Activated T-cell treated with anti-CD3 and anti-CD28 coated beads for 1 hour (primary cell): ENCODE measurements at regions not wholly inside any gene's neighbourhood (a gene's known extent, or its start where the extent isn't known, plus 50 kb on each side); places are given as distances from the start of the nearest gene placed in this dataset.

ENCODE experiments used
- DNase-seq: peaks from one replicate; pipeline ENCODE4 v3.0.0-alpha.2; 2020; ENCODE audit warnings: low read depth

GRCh38 chr2:236956031-236956618 is 129.6 kb upstream of the COPS8 start:
- no peak for DNase-seq

- DNase-seq = no peak
Measured at GRCh38 chr2:236956641-236957040, 129.0 kb upstream of the COPS8 start.

- DNase-seq = no peak
Measured at GRCh38 chr2:236959036-236959435, 126.7 kb upstream of the COPS8 start.

GRCh38 chr2:236959876-236960275 is 125.8 kb upstream of the COPS8 start:
- no peak for DNase-seq

- no peak for DNase-seq
Measured at GRCh38 chr2:236960531-236960930, 125.2 kb upstream of the COPS8 start.

- DNase-seq = no peak
Measured at GRCh38 chr2:236962816-236963215, 122.9 kb upstream of the COPS8 start.

GRCh38 chr2:236963631-236964182 is 122.0 kb upstream of the COPS8 start:
- no peak for DNase-seq

- no peak for DNase-seq
Measured at GRCh38 chr2:236964291-236964690, 121.4 kb upstream of the COPS8 start.

GRCh38 chr2:236965021-236965840 is 120.5 kb upstream of the COPS8 start:
- DNase-seq = no peak

GRCh38 chr2:236965841-236966096 is 119.9 kb upstream of the COPS8 start:
- DNase-seq = no peak

GRCh38 chr2:236967499-236967783 is 118.2 kb upstream of the COPS8 start:
- no peak for DNase-seq

GRCh38 chr2:236968101-236968879 is 117.4 kb upstream of the COPS8 start:
- DNase-seq = peak; percentile 9

GRCh38 chr2:236968880-236969534 is 116.7 kb upstream of the COPS8 start:
- DNase-seq = no peak

GRCh38 chr2:236969767-236970655 is 115.7 kb upstream of the COPS8 start:
- no peak for DNase-seq

- DNase-seq = no peak
Measured at GRCh38 chr2:236970656-236971010, 115.1 kb upstream of the COPS8 start.

- DNase-seq = no peak
Measured at GRCh38 chr2:236971131-236971821, 114.4 kb upstream of the COPS8 start.

- DNase-seq = no peak
Measured at GRCh38 chr2:236971919-236972381, 113.7 kb upstream of the COPS8 start.

- no peak for DNase-seq
Measured at GRCh38 chr2:236972491-236973342, 113.0 kb upstream of the COPS8 start.

- DNase-seq = no peak
Measured at GRCh38 chr2:236973343-236973980, 112.2 kb upstream of the COPS8 start.

- no peak for DNase-seq
Measured at GRCh38 chr2:236974148-236974547, 111.5 kb upstream of the COPS8 start.
